ENCODE measurements at regions not wholly inside any gene's neighbourhood (a gene's known extent, or its start where the extent isn't known, plus 50 kb on each side); places are given as distances from the start of the nearest gene placed in this dataset.

DNA sequence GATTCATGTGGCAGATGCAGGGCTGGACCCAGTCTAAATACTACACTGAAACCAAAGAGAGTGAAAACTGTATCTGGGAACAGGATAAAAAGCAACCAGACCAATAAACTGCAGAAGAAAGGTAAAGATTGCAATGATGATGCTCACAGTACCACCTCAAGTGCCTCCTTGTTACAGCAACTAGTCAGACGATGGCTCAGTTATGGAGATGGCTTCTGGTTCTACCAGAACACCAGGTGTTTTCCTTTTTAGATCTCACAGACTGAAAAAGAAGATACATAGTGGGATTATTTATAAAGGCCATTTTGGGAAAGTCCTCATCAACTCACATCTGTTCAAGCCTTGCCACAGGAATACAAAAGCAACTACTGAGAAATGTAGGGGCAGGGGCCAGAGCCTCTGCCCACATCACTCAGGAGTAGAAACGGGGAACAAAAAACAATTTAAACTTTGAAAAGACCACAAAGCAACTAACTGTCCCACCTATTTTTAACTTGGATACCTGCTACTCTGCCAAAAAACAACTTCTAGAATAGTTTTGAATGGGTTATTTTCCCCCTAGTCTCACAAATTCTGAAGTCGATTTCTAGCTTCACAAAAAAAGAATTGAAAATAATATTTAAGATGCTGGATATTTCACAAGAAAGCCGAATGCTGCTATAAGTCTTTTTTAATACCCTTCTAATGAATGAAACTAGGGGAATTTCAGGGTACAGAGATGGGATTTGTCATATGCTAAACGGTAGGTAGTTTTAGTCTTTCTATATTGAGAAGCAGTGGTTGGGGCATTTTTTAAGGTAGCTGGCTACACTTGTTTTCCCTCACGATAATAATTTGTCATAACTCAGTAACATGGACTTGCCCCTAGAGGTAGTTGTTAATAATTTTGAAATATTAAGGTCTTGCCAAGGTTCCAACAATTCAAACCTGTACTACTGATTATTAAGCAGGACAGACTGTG, 197.2 kb upstream of the TMPO start:
- no peak for DNase-seq
- WGBS, 5 donors: 72 to 80% (median 74%) methylated on average over 6 of the region's 6 CpGs
- H3K27ac ChIP-seq: no peak overlapping the region
- H3K27me3 ChIP-seq: no peaks in the 10 kb centered on the region
- TF ChIP-seq POLR2AphosphoS5 (IDR thresholded peaks at IDR 0.05): no peak
- no peak for TF ChIP-seq EP300 (IDR thresholded peaks at IDR 0.05)
- TF ChIP-seq POLR2A (IDR thresholded peaks at IDR 0.05): no peak
- TF ChIP-seq, protein P1, sequence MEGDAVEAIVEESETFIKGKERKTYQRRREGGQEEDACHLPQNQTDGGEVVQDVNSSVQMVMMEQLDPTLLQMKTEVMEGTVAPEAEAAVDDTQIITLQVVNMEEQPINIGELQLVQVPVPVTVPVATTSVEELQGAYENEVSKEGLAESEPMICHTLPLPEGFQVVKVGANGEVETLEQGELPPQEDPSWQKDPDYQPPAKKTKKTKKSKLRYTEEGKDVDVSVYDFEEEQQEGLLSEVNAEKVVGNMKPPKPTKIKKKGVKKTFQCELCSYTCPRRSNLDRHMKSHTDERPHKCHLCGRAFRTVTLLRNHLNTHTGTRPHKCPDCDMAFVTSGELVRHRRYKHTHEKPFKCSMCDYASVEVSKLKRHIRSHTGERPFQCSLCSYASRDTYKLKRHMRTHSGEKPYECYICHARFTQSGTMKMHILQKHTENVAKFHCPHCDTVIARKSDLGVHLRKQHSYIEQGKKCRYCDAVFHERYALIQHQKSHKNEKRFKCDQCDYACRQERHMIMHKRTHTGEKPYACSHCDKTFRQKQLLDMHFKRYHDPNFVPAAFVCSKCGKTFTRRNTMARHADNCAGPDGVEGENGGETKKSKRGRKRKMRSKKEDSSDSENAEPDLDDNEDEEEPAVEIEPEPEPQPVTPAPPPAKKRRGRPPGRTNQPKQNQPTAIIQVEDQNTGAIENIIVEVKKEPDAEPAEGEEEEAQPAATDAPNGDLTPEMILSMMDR (IDR thresholded peaks at IDR 0.05): no peak
- H3K36me3 ChIP-seq: no peaks in the 10 kb centered on the region
- H3K9me3 ChIP-seq: no peaks in the 10 kb centered on the region
- no peak overlapping the region for H3K4me3 ChIP-seq
- intact Hi-C loops (cut with DNase I; ENCODE audit: low total_unique reads): no loop called here
- H3K4me1 ChIP-seq: peaks cover 0 to 4% (median 0%) of the 10 kb centered on the region in 4 donors

DNA sequence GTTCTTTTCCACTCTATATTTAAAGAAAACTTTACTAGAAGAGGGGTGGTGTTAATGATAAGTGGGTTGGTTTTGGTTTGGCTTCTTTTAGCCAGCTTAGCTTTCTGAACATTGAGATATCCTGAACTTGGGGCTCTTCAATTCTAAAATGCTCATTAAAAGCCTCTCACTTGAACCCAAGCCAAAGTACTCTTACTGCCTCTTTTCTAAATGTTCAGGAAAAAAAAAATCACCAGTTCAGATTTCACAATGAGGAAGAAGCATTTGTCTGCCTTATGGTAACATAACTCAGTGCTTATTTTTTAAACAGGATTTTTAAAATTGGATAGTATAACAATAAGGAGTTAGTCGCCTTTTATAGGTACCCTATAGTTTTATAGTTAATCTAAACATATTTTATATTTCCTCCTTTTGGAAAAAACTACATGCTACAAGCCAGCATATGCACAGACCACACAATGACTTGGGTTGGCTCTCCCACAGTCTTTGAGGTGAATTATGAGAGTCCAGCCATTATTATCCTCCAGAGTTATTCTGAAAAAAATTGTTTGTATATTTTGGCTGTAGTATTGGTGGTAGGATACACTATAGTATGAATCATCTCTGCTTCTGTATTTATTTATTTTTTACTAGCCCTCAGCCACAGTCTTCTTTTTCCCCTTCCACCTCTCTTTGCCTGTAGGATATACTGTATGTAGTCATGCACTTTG, 195.5 kb upstream of the TMPO start:
- no peaks in the 10 kb centered on the region for H3K36me3 ChIP-seq
- no peak overlapping the region for H3K4me3 ChIP-seq
- TF ChIP-seq POLR2AphosphoS5 (IDR thresholded peaks at IDR 0.05): no peak
- TF ChIP-seq, protein P1 (IDR thresholded peaks at IDR 0.05): no peak
- H3K27ac ChIP-seq: no peak overlapping the region
- intact Hi-C loops (cut with DNase I; ENCODE audit: low total_unique reads): no loop called here
- DNase-seq: no peak
- H3K4me1 ChIP-seq: peaks cover 0 to 4% (median 0%) of the 10 kb centered on the region in 4 donors
- no peaks in the 10 kb centered on the region for H3K9me3 ChIP-seq
- 26 to 66% (median 57%) methylated on average over 1 of the region's 1 CpG for WGBS, 5 donors
- H3K27me3 ChIP-seq: no peaks in the 10 kb centered on the region

DNA sequence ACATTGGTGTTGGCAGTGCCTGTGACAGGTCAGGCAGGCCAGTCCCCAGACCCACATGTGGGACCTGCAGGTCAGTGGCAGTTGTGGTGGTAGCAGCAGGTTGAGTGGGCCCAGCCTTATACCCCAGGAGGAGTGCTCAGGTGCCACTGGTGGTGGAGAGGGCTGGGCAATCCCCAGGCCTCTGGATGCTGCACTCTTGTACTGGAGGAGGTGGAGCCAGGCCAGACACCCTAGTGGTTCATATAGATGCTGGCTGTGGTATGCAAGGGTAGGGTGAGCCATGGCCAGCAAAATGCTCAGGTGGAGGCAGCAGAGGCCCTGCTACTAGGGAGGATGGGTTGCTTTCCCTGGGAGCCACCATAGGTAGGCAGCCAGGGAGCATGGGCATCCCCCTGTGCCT, 190.4 kb upstream of the TMPO start:
- Histone ChIP-seq H3K9me3 (no peaks in the 10 kb centered on the region), H3K36me3 (no peaks in the 10 kb centered on the region), H3K4me1 (no peaks in the 10 kb centered on the region), H3K27me3 (peaks cover 0 to 3% (median 0%) of the 10 kb centered on the region in 3 donors), H3K27ac (no peak overlapping the region), H3K4me3 (no peak overlapping the region)
- intact Hi-C loops (cut with DNase I; ENCODE audit: low total_unique reads): no loop called here
- DNase-seq: no peak
- TF ChIP-seq POLR2AphosphoS5 (IDR thresholded peaks at IDR 0.05): no peak
- TF ChIP-seq EP300 (IDR thresholded peaks at IDR 0.05): no peak

DNA sequence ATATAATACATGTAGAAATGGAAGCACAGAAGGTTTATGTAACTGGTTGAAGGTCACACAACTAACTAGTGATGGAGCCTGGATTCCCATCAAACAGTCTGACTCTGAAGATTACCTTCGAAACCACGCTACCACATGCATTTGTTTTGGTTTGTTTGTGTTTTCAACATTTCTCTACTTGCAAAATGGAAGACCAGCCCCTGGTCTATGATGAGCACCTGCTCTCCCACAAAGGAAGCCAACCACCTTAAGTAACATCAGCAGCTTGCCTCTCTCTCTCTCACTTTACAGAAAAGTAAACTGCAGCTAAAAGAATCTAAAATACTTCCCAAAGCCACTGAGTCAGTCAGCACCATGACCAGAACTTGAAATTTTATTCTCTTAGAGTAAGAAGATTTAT, 186.9 kb upstream of the TMPO start:
- 76 to 94% (median 91%) methylated on average over 2 of the region's 2 CpGs for WGBS, 5 donors
- intact Hi-C loops (cut with DNase I; ENCODE audit: low total_unique reads): no loop called here
- DNase-seq: no peak
- Histone ChIP-seq H3K36me3 (no peaks in the 10 kb centered on the region), H3K4me3 (no peak overlapping the region), H3K27ac (no peak overlapping the region), H3K9me3 (no peaks in the 10 kb centered on the region), H3K4me1 (no peaks in the 10 kb centered on the region), H3K27me3 (peaks cover 0 to 3% (median 0%) of the 10 kb centered on the region in 3 donors)
- no peak for TF ChIP-seq POLR2AphosphoS5 (IDR thresholded peaks at IDR 0.05)
- TF ChIP-seq POLR2A (IDR thresholded peaks at IDR 0.05): no peak
- no peak for TF ChIP-seq EP300 (IDR thresholded peaks at IDR 0.05)
- TF ChIP-seq, protein P1 (IDR thresholded peaks at IDR 0.05): no peak

All from stomach (tissue), 8 donors.